ENCODE measurements at regions not wholly inside any gene's neighbourhood (a gene's known extent, or its start where the extent isn't known, plus 50 kb on each side); places are given as distances from the start of the nearest gene placed in this dataset.
A peak's percentile ranks its signal among the peaks of the same experiment; 100 is the strongest.

- no peak overlapping the region for H3K27ac ChIP-seq
- no peak for DNase-seq (ENCODE audit: low read depth in 1 of 2, low spot score in 2 of 2)
- no peaks in the 10 kb centered on the region for H3K9me3 ChIP-seq (replicated peaks)
- H3K4me3 ChIP-seq, result no peak overlapping the region
- H3K36me3 ChIP-seq, result no peaks in the 10 kb centered on the region; the same call in 1 of the 2 replicates
- no peaks in the 10 kb centered on the region for H3K4me1 ChIP-seq (replicated peaks)
- no peaks in the 10 kb centered on the region for H3K27me3 ChIP-seq (replicated peaks)
These were observed 412.7 kb downstream of the UTRN start for GRCh38 chr6:144697801-144698200.

- Histone ChIP-seq H3K27ac (no peak overlapping the region), H3K4me3 (no peak overlapping the region), H3K27me3 (replicated peaks) (no peaks in the 10 kb centered on the region), H3K4me1 (replicated peaks) (no peaks in the 10 kb centered on the region), H3K36me3 (peaks cover 4% of the 10 kb centered on the region), H3K9me3 (replicated peaks) (no peaks in the 10 kb centered on the region)
- DNase-seq (ENCODE audit: low read depth in 1 of 2, low spot score in 2 of 2), result no peak
These were observed 417.6 kb downstream of the UTRN start for GRCh38 chr6:144702781-144703180.

- H3K27ac ChIP-seq, result peak overlapping the region; percentile 13; the same call in 1 of the 2 replicates
- H3K4me1 ChIP-seq (replicated peaks), result peaks cover 7% of the 10 kb centered on the region
These were observed 425.1 kb downstream of the UTRN start for GRCh38 chr6:144710207-144710606.

GRCh38 chr6:144711661-144712060, 426.5 kb downstream of the UTRN start:
- Histone ChIP-seq H3K4me1 (replicated peaks) (peaks cover 7% of the 10 kb centered on the region), H3K27ac (no peak overlapping the region), H3K36me3 (0 out of 2 replicates have a peak, but pooled peaks cover 5% of the 10 kb centered on the region), H3K9me3 (replicated peaks) (no peaks in the 10 kb centered on the region), H3K4me3 (no peak overlapping the region), H3K27me3 (replicated peaks) (no peaks in the 10 kb centered on the region)
- DNase-seq (ENCODE audit: low read depth in 1 of 2, low spot score in 2 of 2), result no peak

More at GRCh38 chr6:144710207-144710606, 425.1 kb downstream of the UTRN start:
- peak; percentile 50 to 58 for DNase-seq (ENCODE audit: low read depth in 1 of 2, low spot score in 2 of 2)
- H3K36me3 ChIP-seq, result peaks cover 8% of the 10 kb centered on the region; the same call in 1 of the 2 replicates
- H3K27me3 ChIP-seq (replicated peaks), result no peaks in the 10 kb centered on the region
- H3K9me3 ChIP-seq (replicated peaks), result no peaks in the 10 kb centered on the region
- H3K4me3 ChIP-seq, result no peak overlapping the region

GRCh38 chr6:144712541-144712940, 427.4 kb downstream of the UTRN start:
- Histone ChIP-seq H3K27ac (no peak overlapping the region), H3K4me1 (replicated peaks) (peaks cover 7% of the 10 kb centered on the region), H3K9me3 (replicated peaks) (no peaks in the 10 kb centered on the region), H3K4me3 (no peak overlapping the region), H3K36me3 (0 out of 2 replicates have a peak, but pooled peaks cover 5% of the 10 kb centered on the region), H3K27me3 (replicated peaks) (no peaks in the 10 kb centered on the region)
- no peak for DNase-seq (ENCODE audit: low read depth in 1 of 2, low spot score in 2 of 2)

GRCh38 chr6:144714021-144714712, 429.0 kb downstream of the UTRN start:
- H3K27me3 ChIP-seq (replicated peaks), result no peaks in the 10 kb centered on the region
- H3K4me1 ChIP-seq (replicated peaks), result peaks cover 19% of the 10 kb centered on the region
- no peaks in the 10 kb centered on the region for H3K36me3 ChIP-seq
- no peak overlapping the region for H3K4me3 ChIP-seq
- H3K27ac ChIP-seq, result no peak overlapping the region
- no peaks in the 10 kb centered on the region for H3K9me3 ChIP-seq (replicated peaks)
- no peak for DNase-seq (ENCODE audit: low read depth in 1 of 2, low spot score in 2 of 2)

- H3K4me1 ChIP-seq (replicated peaks), result peaks cover 14% of the 10 kb centered on the region
- H3K4me3 ChIP-seq, result no peak overlapping the region
- no peaks in the 10 kb centered on the region for H3K9me3 ChIP-seq (replicated peaks)
- H3K27ac ChIP-seq, result no peak overlapping the region
- H3K27me3 ChIP-seq (replicated peaks), result no peaks in the 10 kb centered on the region
- DNase-seq (ENCODE audit: low read depth in 1 of 2, low spot score in 2 of 2), result no peak
- H3K36me3 ChIP-seq, result no peaks in the 10 kb centered on the region
These were observed 430.2 kb downstream of the UTRN start for GRCh38 chr6:144715344-144715743.

GRCh38 chr6:144718431-144718830, 433.3 kb downstream of the UTRN start:
- no peaks in the 10 kb centered on the region for H3K9me3 ChIP-seq (replicated peaks)
- peak in 1 of 2 experiments; percentile 19 for DNase-seq (ENCODE audit: low read depth in 1 of 2, low spot score in 2 of 2)
- no peak overlapping the region for H3K4me3 ChIP-seq
- no peaks in the 10 kb centered on the region for H3K27me3 ChIP-seq (replicated peaks)
- H3K4me1 ChIP-seq (replicated peaks), result peaks cover 15% of the 10 kb centered on the region
- H3K27ac ChIP-seq, result no peak overlapping the region; the same call in 1 of the 2 replicates
- H3K36me3 ChIP-seq, result no peaks in the 10 kb centered on the region

GRCh38 chr6:144721232-144721631, 436.1 kb downstream of the UTRN start:
- DNase-seq (ENCODE audit: low read depth in 1 of 2, low spot score in 2 of 2), result no peak
- Histone ChIP-seq H3K4me3 (no peak overlapping the region), H3K36me3 (no peaks in the 10 kb centered on the region), H3K27me3 (replicated peaks) (no peaks in the 10 kb centered on the region), H3K27ac (no peak overlapping the region), H3K9me3 (replicated peaks) (no peaks in the 10 kb centered on the region), H3K4me1 (replicated peaks) (peaks cover 15% of the 10 kb centered on the region)

GRCh38 chr6:144722154-144722737, 437.1 kb downstream of the UTRN start:
- Histone ChIP-seq H3K4me1 (replicated peaks) (peaks cover 15% of the 10 kb centered on the region), H3K36me3 (0 out of 2 replicates have a peak, but pooled peaks cover 4% of the 10 kb centered on the region), H3K9me3 (replicated peaks) (no peaks in the 10 kb centered on the region), H3K27ac (peak overlapping the region; percentile 8; the same call in 1 of the 2 replicates), H3K4me3 (no peak overlapping the region), H3K27me3 (replicated peaks) (no peaks in the 10 kb centered on the region)
- DNase-seq (ENCODE audit: low read depth in 1 of 2, low spot score in 2 of 2), result peak in 1 of 2 experiments; percentile 27

GRCh38 chr6:144722925-144723324, 437.8 kb downstream of the UTRN start:
- peaks cover 14% of the 10 kb centered on the region for H3K4me1 ChIP-seq (replicated peaks)
- peaks cover 4% of the 10 kb centered on the region; the same call in 1 of the 2 replicates for H3K36me3 ChIP-seq
- no peaks in the 10 kb centered on the region for H3K27me3 ChIP-seq (replicated peaks)
- no peak overlapping the region for H3K4me3 ChIP-seq
- DNase-seq (ENCODE audit: low read depth in 1 of 2, low spot score in 2 of 2), result no peak
- H3K27ac ChIP-seq, result no peak overlapping the region
- H3K9me3 ChIP-seq (replicated peaks), result no peaks in the 10 kb centered on the region

GRCh38 chr6:144723431-144723830, 438.3 kb downstream of the UTRN start:
- H3K4me1 ChIP-seq (replicated peaks), result peaks cover 8% of the 10 kb centered on the region
- H3K4me3 ChIP-seq, result no peak overlapping the region
- no peaks in the 10 kb centered on the region for H3K27me3 ChIP-seq (replicated peaks)
- no peak for DNase-seq (ENCODE audit: low read depth in 1 of 2, low spot score in 2 of 2)
- no peak overlapping the region for H3K27ac ChIP-seq
- peaks cover 4% of the 10 kb centered on the region; the same call in 1 of the 2 replicates for H3K36me3 ChIP-seq
- no peaks in the 10 kb centered on the region for H3K9me3 ChIP-seq (replicated peaks)

GRCh38 chr6:144724818-144725217, 439.7 kb downstream of the UTRN start:
- Histone ChIP-seq H3K36me3 (peaks cover 7% of the 10 kb centered on the region; the same call in 1 of the 2 replicates), H3K9me3 (replicated peaks) (no peaks in the 10 kb centered on the region), H3K4me1 (replicated peaks) (peaks cover 4% of the 10 kb centered on the region), H3K4me3 (no peak overlapping the region), H3K27ac (no peak overlapping the region), H3K27me3 (replicated peaks) (no peaks in the 10 kb centered on the region)
- DNase-seq (ENCODE audit: low read depth in 1 of 2, low spot score in 2 of 2), result no peak

- Histone ChIP-seq H3K4me1 (replicated peaks) (peaks cover 4% of the 10 kb centered on the region), H3K27me3 (replicated peaks) (no peaks in the 10 kb centered on the region), H3K36me3 (peaks cover 12% of the 10 kb centered on the region), H3K27ac (no peak overlapping the region), H3K4me3 (no peak overlapping the region), H3K9me3 (replicated peaks) (no peaks in the 10 kb centered on the region)
- DNase-seq (ENCODE audit: low read depth in 1 of 2, low spot score in 2 of 2), result no peak
These were observed 440.8 kb downstream of the UTRN start for GRCh38 chr6:144725736-144726522.

Measured in SJSA1 (cell line).